Endothelial cell of umbilical vein (primary cell): ENCODE measurements at regions not wholly inside any gene's neighbourhood (a gene's known extent, or its start where the extent isn't known, plus 50 kb on each side); places are given as distances from the start of the nearest gene placed in this dataset.

Experiments used
- BruUV-seq: library from RNA; stranded (reverse); fragments of 400-500 nt; replicated peaks from 2 replicates; lab custom pipeline; 2021; lab: Mats Ljungman, UMichigan
- CTCF ChIA-PET: fragments of 300-600, 350-600 bp; sonication (Branson Sonifier 250); formaldehyde crosslinking; loops from one replicate; lab custom pipeline; 2021; ENCODE audit warnings: antibody characterized with exemption, inconsistent platforms; lab: Charles Lee
- POLR2A ChIA-PET: fragments of 300-600, 350-600 bp; sonication (Branson Sonifier 250); formaldehyde crosslinking; loops from one replicate; lab custom pipeline; 2021; ENCODE audit warnings: antibody characterized with exemption, inconsistent platforms; lab: Charles Lee
- DNase-seq: peaks from one replicate; pipeline ENCODE4 v3.0.0-alpha.2; 2011; ENCODE audit warnings: low read depth, low spot score
- FAIRE-seq: peaks from 2 replicates; lab custom pipeline; 2011; peaks lifted over from hg19 to GRCh38; lab: Jason Lieb, UNC
- H2AFZ ChIP-seq: 2 replicates; pipeline ENCODE4 v1.6.0; 2012; ENCODE audit warnings: low read depth, low read length, control low read depth, inconsistent platforms
- H3K27ac ChIP-seq: 2 replicates; pipeline ENCODE4 v1.5.1; 2011; ENCODE audit warnings: low read depth, mild to moderate bottlenecking, control low read depth, low read length, moderate library complexity; ENCODE audit not compliant: insufficient read depth
- H3K27me3 ChIP-seq, 2 experiments: 2 replicates each; pipeline versions ENCODE4 v1.6.0 to v1.6.1; 2011; ENCODE audit warnings: low read length in 2 of 2, mixed read lengths in 1 of 2; ENCODE audit not compliant: control insufficient read depth in 2 of 2, insufficient read depth in 2 of 2
- H3K36me3 ChIP-seq, 2 experiments: 2 replicates in 1 of 2; 3 replicates in 1 of 2; pipeline ENCODE4 v1.5.1; 2011; ENCODE audit warnings: low read length in 2 of 2, mild to moderate bottlenecking in 1 of 2, moderate library complexity in 1 of 2; ENCODE audit not compliant: control insufficient read depth in 2 of 2, insufficient read depth in 2 of 2; ENCODE audit errors: extremely low read depth in 1 of 2
- H3K4me1 ChIP-seq: 3 replicates; pipeline ENCODE4 v1.5.1; 2011; ENCODE audit warnings: mild to moderate bottlenecking, low read length; ENCODE audit not compliant: control insufficient read depth, insufficient read depth; ENCODE audit errors: extremely low read depth
- H3K4me2 ChIP-seq: 2 replicates; pipeline ENCODE4 v1.6.1; 2011; ENCODE audit warnings: low read length, control low read depth, mixed read lengths; ENCODE audit not compliant: insufficient read depth
- H3K4me3 ChIP-seq, 3 experiments: fragments of 200-600 bp in 1 of 3; sonication (generic), shearing (Covaris generic) in 1 of 3; replicated peaks in 1 of 3; 2 replicates each; pipeline ENCODE4 v1.5.1; 2011 to 2016; ENCODE audit warnings: control low read depth in 3 of 3, low read length in 3 of 3, mild to moderate bottlenecking in 2 of 3, inconsistent platforms in 1 of 3, low read depth in 1 of 3, moderate library complexity in 1 of 3; ENCODE audit not compliant: insufficient read depth in 1 of 3
- H3K79me2 ChIP-seq: 2 replicates; pipeline ENCODE4 v1.6.0; 2012; ENCODE audit warnings: low read length, inconsistent platforms; ENCODE audit not compliant: control insufficient read depth, insufficient read depth
- H3K9ac ChIP-seq: replicated peaks from 2 replicates; pipeline ENCODE3; 2011; ENCODE audit warnings: low read length, control low read depth; ENCODE audit not compliant: insufficient read depth; ENCODE audit errors: extremely low read depth
- H3K9me1 ChIP-seq: replicated peaks from 3 replicates; pipeline ENCODE4 v1.6.0; 2011; ENCODE audit warnings: mild to moderate bottlenecking, low read length; ENCODE audit not compliant: control insufficient read depth, insufficient read depth; ENCODE audit errors: extremely low read depth
- H3K9me3 ChIP-seq: replicated peaks from 2 replicates; pipeline ENCODE4 v1.5.1; 2012; ENCODE audit warnings: low read length, inconsistent platforms; ENCODE audit not compliant: control insufficient read depth, insufficient read depth
- H4K20me1 ChIP-seq: replicated peaks from 2 replicates; pipeline ENCODE3; 2011; ENCODE audit warnings: mild to moderate bottlenecking, low read length; ENCODE audit not compliant: control insufficient read depth, insufficient read depth; ENCODE audit errors: extremely low read depth
- EZH2 ChIP-seq: IDR thresholded peaks from 2 replicates; pipeline ENCODE4 v1.6.1; 2012; ENCODE audit warnings: borderline replicate concordance, low read depth, mild to moderate bottlenecking, moderate library complexity, low read length, inconsistent platforms; ENCODE audit not compliant: severe bottlenecking
- FOS ChIP-seq: IDR thresholded peaks from 2 replicates; pipeline ENCODE4 v1.6.1; 2011; ENCODE audit warnings: mild to moderate bottlenecking, low read length, moderate library complexity, borderline replicate concordance; ENCODE audit not compliant: insufficient read depth
- GATA2 ChIP-seq: IDR thresholded peaks from 2 replicates; pipeline ENCODE4 v1.7.0; 2011; ENCODE audit warnings: low read depth, mild to moderate bottlenecking, moderate library complexity, mixed read lengths, low read length; ENCODE audit not compliant: insufficient read length, insufficient read depth
- JUN ChIP-seq: IDR thresholded peaks from 2 replicates; pipeline ENCODE4 v1.6.1; 2011; ENCODE audit warnings: borderline replicate concordance, low read depth; ENCODE audit not compliant: insufficient read length, insufficient read depth
- MYC ChIP-seq: IDR thresholded peaks from one replicate; pipeline ENCODE4 v1.6.1; 2011; ENCODE audit warnings: mild to moderate bottlenecking, low read depth, low read length
- POLR2A ChIP-seq: IDR thresholded peaks from 2 replicates; pipeline ENCODE4 v1.6.1; 2012; ENCODE audit warnings: low read depth, mild to moderate bottlenecking, control low read depth, low read length
- POLR2AphosphoS5 ChIP-seq: IDR thresholded peaks from 2 replicates; pipeline ENCODE4 v1.6.1; 2012; ENCODE audit warnings: low read depth, mild to moderate bottlenecking, control low read depth, low read length, moderate library complexity; ENCODE audit not compliant: insufficient read depth
- dilution Hi-C: fragments of 300-500 bp; cut with MboI; formaldehyde crosslinking; loops from one replicate; pipeline ENCODE4 v1.15.0; 2019; ENCODE audit warnings: low sequenced_read_pairs; ENCODE audit not compliant: extremely low pct_ligation_motif_present
- intact Hi-C: fragments of 100-400 bp; cut with micrococcal nuclease; formaldehyde crosslinking; loops from one replicate; pipeline ENCODE4 v1.10.0; 2022
- TF ChIP-seq, protein P1 (sequence below), 2 donors: IDR thresholded peaks; 1 replicate in 1 of 2; 2 replicates in 1 of 2; pipeline ENCODE4 v1.5.1; 2011; ENCODE audit warnings: low read length in 2 of 2, mild to moderate bottlenecking in 2 of 2, moderate library complexity in 2 of 2, control low read depth in 1 of 2, inconsistent platforms in 1 of 2, low read depth in 1 of 2; ENCODE audit not compliant: insufficient read depth in 1 of 2; ENCODE audit errors: extremely low read depth in 1 of 2
- TF ChIP-seq, protein P2 (sequence below): IDR thresholded peaks from 2 replicates; pipeline ENCODE4 v1.6.1; 2011; ENCODE audit not compliant: insufficient read depth, insufficient read length

DNA sequence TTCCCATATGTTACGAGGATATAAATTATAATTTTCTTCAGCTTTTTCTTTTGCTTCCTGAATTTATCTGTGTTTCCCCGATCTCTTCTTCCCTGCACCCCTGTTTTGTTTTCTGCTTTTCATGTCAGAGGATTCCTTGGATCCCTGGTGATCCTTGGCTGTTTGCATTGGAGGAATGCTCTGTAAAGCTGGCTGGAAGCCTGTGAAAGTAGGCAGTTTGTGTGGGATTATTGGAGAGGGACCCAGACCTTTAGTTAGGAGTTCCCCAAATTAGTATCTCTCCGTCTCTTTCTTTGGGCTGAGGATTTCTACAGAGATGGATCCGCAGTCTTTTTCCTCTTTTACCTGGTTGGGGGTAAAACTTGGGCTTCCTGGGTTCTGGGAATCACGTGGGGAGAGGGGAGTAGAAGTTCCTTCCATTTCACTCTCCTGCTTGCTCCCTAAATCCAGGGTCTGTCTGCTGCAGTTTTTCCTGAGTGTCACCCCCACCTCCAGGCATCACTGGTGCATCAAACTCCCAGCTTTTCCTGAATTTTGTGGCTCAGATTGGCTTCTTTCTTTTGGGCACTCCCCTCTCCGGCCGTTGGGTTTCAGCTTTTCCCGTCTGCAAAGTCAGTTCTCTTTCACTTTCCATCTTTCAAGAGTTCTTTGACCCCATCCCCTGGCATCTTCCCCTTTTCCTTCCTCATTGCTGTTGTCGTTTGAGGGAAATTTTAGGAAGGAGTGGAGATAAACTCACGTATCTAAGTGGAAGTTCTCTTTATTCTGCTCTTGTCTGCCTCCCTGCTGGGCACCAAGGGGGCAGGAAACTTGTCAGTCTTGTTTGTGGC lies 79.1 kb upstream of the ALX4 start:
- Histone ChIP-seq H3K9ac (no peak overlapping the region), H3K4me1 (no peaks in the 10 kb centered on the region), H3K27me3 (peaks cover 0 to 7% of the 10 kb centered on the region in 2 experiments), H3K4me3 (no peak overlapping the region), H3K9me3 (no peaks in the 10 kb centered on the region), H2AFZ (no peak overlapping the region), H3K4me2 (no peak overlapping the region), H3K27ac (no peak overlapping the region), H3K36me3 (no peaks in the 10 kb centered on the region), H3K9me1 (no peaks in the 10 kb centered on the region), H4K20me1 (no peaks in the 10 kb centered on the region), H3K79me2 (no peaks in the 10 kb centered on the region)
- ChIA-PET CTCF (no interaction called here), POLR2A (no interaction called here)
- no peak for FAIRE-seq
- no TSS peak for BruUV-seq
- no peak for DNase-seq
- TF ChIP-seq POLR2AphosphoS5, result no peak
- TF ChIP-seq POLR2A, result no peak
- no peak for TF ChIP-seq MYC
- intact Hi-C loops (no loop called here), dilution Hi-C loops (no loop called here)

DNA sequence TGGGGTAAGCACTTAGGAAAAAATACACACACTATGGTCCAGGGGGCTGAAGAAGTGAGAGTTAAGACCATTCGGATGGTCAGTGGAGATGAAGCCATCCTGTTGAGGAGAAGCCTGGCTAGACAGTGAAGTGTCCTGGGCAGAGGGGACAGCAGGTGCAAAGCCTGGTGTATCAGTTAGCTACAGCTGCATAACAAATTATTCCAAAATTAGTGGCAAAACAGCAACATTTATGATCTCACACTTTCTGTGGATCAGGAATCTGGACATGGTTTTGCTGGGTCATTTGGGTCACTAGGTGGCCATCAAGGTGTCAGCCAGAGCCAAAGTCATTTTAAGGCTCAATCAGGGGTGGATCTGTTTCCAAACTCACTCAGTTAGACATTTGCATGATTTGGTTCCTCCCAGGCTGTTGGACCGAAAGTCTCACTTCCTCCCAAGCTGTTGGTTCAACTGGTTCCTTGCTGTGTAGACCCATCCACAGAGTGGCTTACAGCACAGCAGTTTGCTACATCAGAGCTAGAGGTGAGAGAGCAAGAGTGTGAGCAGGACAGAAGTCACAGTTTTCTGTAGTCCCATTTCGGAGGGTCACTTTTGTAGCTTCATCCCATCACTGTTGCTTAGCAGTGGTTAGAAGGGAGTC lies 80.1 kb upstream of the ALX4 start:
- Histone ChIP-seq H3K4me1 (no peaks in the 10 kb centered on the region), H3K9me3 (no peaks in the 10 kb centered on the region), H3K4me3 (no peak overlapping the region), H3K79me2 (no peaks in the 10 kb centered on the region), H3K4me2 (no peak overlapping the region), H2AFZ (no peak overlapping the region), H3K9me1 (no peaks in the 10 kb centered on the region), H3K27ac (no peak overlapping the region), H4K20me1 (no peaks in the 10 kb centered on the region), H3K27me3 (peaks cover 0 to 7% of the 10 kb centered on the region in 2 experiments), H3K9ac (no peak overlapping the region), H3K36me3 (no peaks in the 10 kb centered on the region)
- FAIRE-seq (no peak), DNase-seq (no peak)
- dilution Hi-C loops, result no loop called here
- intact Hi-C loops, result no loop called here
- ChIA-PET POLR2A (no interaction called here), CTCF (no interaction called here)
- TF ChIP-seq FOS (no peak), POLR2AphosphoS5 (no peak), EZH2 (no peak), JUN (no peak), GATA2 (no peak), MYC (no peak), POLR2A (no peak)
- TF ChIP-seq, protein P1, sequence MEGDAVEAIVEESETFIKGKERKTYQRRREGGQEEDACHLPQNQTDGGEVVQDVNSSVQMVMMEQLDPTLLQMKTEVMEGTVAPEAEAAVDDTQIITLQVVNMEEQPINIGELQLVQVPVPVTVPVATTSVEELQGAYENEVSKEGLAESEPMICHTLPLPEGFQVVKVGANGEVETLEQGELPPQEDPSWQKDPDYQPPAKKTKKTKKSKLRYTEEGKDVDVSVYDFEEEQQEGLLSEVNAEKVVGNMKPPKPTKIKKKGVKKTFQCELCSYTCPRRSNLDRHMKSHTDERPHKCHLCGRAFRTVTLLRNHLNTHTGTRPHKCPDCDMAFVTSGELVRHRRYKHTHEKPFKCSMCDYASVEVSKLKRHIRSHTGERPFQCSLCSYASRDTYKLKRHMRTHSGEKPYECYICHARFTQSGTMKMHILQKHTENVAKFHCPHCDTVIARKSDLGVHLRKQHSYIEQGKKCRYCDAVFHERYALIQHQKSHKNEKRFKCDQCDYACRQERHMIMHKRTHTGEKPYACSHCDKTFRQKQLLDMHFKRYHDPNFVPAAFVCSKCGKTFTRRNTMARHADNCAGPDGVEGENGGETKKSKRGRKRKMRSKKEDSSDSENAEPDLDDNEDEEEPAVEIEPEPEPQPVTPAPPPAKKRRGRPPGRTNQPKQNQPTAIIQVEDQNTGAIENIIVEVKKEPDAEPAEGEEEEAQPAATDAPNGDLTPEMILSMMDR (IDR thresholded peaks at IDR 0.05; ENCODE audit: extremely low read depth in 1 of 2, insufficient read depth in 1 of 2, low read depth in 1 of 2, low read length in 2 of 2), result no peak
- TF ChIP-seq, protein P2, sequence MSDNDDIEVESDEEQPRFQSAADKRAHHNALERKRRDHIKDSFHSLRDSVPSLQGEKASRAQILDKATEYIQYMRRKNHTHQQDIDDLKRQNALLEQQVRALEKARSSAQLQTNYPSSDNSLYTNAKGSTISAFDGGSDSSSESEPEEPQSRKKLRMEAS, result no peak
- no TSS peak for BruUV-seq
